RPMI7951 (cell line): ENCODE measurements at regions not wholly inside any gene's neighbourhood (a gene's known extent, or its start where the extent isn't known, plus 50 kb on each side); places are given as distances from the start of the nearest gene placed in this dataset.

Source experiments
- DNase-seq: peaks from one replicate; pipeline ENCODE4 v3.0.0-alpha.2; 2012; ENCODE audit warnings: low read depth

DNA sequence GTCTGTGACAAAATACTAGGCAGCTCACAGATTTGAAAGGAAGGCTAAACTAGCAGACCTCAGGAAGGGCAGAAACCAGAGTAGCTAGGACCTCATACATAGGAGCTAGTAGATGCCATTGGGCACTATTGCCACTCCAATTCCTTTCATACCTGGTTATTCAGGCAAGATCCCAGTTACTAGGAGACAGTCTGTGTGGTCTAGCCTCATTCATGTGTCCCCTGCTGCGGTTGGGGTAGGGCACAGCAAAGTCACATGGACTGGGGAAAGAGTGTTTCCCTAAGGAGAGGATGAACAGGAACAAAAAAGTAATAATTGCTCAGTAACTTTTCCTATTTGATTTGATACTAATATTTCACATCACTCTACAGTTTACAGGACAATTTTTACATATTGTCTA lies 204.6 kb upstream of the HEY2 start:
- no peak for DNase-seq

DNA sequence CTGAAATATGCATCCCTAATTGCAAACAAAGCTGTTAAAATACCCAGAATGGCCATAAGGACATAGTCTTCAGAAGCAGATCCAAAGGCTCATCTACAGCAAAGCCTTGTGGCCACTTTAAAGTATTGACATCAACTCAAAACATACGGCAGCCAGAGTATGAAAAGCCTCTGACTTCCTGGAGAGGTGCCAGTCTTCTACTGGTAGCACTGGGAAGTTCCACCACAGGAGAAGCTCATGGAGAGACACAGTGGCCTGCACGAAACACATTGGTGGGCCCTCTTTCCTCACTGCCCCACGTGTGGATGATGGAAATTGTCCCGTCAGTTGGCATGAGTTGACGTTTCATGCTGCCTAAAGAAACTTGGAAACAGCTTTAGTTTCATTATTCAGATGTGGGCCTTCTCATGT lies 202.6 kb upstream of the HEY2 start:
- DNase-seq = peak; percentile 22

DNA sequence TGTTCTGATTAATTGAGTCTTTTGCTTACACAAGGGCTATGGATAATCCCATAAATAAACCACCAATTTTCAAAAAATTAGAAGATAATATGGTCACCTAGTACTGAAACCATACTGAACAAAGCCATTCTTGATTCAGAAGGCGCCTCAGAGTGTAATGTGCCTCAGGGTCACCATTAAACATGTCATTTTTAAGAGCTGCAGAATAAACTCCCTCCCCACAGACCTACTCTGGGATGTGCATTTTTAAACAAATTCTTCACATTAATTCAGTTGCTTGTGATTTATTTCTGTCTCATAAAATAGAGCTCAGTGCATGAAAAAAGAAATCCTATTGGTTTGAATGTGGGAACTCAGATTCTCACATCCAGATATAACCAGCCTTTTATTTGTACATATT lies 202.1 kb upstream of the HEY2 start:
- no peak for DNase-seq

DNA sequence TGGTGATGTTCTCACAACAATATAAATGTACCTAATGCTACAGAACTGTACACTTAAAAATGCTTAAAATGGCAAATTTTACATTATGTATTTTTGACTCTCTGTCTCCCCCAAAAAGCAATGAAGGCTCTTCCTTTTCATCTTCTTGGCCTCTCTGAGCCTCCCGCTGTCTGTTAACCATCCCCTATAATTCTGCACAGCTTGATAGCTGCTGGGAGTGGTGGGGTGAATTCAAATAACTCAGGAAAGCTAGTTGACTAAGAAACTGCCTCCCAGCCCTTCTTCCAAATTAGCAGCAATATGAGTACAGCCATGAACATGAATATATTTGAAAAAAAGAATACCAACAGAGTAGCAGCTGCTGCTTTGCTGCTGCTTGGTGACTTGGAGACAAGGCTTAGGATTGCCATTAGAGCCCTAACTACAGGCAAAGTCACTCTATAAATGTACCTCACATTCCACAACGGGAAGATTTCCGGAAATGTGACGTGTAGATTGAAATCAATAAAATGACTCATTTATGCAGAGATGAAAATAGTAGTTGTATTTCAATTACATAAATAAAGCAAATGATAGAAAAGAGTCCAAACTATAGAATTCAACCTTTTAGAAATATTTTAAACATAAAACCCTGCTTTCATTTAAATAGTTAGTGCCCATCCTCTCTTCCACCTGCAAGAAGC lies 200.1 kb upstream of the HEY2 start:
- no peak for DNase-seq

DNA sequence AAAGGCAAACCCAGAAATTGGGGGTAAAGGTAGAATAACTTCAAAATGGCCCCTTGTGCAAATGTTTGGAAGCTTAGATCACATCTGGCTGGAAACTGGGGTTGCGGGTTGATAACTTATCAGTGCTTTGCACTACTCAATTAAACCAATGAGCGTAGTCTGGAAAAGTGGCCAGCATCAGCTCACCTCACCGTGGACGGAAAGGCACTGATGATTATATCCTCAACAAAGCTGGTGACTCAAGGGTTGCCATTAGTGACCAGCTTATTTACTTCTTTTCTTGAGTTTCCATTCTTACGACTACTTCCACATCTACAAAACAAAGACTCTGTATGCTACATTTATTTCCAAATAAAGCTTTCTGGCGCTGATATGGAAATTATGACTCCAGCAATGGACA lies 198.5 kb upstream of the HEY2 start:
- DNase-seq = no peak

DNA sequence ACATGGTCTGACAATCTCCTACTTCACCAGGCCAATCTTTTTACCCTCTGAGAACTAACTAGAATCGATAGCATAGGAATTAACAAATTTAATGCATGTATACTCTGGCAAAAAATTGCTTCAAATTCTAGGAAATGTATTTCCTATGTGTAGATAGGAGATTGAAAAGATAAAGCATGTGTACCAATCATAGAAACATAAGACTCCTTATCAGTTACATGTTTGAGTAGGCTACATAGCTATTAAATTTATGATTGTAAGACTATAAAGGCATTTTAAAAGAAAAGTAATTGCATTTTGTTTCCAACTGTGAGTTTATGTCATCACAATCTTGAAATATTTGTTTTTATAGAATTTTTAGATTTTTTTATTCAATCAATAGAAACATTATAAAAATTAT lies 196.6 kb upstream of the HEY2 start:
- DNase-seq = no peak

DNA sequence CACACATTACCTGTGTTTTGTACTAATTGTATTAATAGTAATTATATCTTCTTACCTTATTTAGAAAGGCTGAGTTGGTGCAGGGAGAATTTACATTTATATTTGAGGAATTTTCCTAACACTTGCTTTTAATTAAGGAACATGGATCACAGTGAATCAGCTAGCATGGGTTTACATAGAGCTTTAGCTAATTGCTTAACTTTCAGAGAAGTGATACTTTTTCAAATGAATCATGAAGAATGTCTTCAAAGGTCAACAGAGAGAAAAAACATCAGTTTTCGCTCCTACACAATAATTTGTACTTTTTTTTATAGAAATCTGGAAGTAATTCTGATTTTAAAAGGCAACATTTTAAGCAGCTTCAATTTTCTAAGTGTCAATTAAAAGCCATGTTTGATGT lies 195.0 kb upstream of the HEY2 start:
- no peak for DNase-seq

DNA sequence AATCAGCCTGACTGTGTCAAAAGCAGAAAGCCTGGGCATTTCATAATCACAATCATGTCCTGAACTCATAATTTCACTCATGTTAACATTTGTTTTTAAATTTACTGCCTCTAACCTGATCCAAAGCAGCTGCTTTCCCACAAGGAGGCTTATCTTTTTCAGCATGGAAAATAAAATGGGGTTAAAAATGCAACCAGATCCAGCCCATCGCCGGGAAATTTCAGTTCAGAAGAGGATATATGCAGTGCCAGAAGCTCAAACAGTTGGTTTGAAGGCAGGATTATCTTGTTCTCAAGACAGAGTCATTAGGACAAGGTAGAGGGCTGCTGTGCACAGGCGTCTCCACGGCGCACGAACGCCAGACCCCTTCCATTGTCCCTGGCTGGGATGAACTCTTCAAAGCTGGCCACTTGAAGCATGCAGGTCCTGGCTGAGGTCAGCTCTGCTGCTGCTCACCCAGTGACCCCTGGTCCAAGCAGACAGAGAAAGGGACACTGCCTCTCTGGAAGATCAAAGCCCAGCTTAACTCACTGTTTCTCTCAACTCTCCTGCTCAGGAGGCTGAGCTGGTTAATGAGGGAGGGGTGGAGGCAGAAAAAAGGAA lies 191.1 kb upstream of the HEY2 start:
- DNase-seq = no peak

DNA sequence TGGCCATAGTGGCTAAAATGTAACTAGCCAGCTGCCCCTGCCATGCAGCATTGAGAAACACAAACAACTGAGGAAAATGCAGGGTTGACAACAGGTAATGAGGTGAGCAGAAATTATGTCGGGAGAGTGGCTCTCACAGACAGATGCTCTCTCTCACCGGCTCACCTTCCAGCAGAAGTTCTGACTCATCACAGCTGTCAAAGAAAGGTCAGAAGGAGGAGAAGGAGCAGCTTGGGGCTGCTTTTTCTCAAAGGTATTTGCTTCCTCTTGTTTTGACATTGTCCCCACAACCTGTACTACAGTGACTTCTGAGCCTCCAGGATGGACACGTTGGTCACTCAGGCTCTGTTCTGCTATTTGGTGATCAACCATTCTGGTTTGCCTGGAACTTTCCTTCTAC lies 190.5 kb upstream of the HEY2 start:
- DNase-seq = no peak

DNA sequence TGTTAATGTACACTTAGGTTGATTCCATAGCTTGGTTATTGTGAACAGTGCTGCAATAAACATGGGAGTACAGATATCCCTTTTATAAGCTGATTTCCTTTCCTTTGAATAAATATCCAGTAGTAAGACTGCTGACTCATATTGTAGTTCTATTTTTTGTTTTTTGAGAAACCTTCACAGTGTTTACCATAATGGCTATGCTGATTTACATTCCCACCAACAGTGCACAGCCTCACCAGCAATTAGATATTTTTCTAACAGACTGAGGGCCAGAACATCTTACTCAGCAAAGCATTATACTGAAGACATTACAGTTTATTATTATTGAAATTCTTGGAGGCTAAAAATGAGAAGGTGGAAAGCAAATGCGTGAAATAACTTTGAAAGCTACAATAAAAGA lies 187.3 kb upstream of the HEY2 start:
- no peak for DNase-seq

DNA sequence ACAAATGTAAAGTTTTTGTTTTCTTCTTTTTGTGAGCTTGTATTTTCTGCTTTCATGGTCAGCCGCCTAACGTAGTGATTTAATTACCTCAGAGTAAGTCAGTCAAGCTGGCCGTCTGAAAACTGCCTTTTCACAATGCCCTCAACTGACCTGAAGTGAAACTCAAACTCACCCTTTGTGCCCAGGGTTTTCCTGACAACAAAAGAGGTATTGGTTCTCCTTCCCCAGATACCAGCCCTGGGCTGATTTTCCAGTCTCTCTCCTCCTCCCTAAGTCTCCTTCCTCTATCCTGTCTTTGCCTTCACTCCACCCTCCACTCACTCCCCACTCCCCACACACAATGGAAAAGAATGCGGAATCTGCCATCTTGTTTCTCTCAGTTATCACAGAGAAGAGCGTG lies 184.5 kb upstream of the HEY2 start:
- no peak for DNase-seq

DNA sequence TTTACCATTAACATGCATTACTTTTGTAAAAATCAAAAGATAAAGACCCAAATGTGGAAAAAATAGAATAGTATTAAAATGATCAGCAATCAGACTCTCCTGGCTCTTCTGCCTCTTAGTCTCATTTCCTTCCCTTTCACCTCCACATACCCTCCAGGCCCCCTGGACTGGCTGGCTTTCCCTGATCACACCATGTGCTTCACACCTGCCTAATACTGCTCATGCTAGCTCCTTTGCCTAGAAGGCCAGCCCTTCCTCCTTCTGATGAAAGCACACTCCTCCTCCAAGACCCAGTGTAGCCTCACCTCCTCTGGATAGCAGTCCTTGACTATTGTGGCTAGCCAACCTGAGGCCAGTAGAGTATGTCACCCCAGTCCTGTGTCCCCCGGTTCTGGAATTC lies 182.0 kb upstream of the HEY2 start:
- DNase-seq = no peak

DNA sequence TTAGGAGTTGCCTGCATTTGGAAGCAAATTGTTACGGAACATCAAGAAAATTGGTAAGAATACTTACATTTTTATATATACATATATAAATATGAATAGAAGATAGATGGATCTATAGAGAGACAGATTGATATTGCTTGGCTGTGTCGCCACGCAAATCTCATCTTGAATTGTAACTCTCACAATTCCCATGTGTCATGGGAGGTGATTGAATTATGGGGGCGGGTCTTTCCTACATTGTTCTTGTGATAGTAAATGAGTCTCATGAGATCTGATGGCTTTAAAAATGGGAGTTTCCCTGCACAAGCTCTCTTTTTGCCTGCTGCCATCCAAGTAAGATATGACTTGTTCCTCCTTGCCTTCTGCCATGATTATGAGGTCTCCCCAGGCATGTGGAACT lies 180.8 kb upstream of the HEY2 start:
- no peak for DNase-seq

DNA sequence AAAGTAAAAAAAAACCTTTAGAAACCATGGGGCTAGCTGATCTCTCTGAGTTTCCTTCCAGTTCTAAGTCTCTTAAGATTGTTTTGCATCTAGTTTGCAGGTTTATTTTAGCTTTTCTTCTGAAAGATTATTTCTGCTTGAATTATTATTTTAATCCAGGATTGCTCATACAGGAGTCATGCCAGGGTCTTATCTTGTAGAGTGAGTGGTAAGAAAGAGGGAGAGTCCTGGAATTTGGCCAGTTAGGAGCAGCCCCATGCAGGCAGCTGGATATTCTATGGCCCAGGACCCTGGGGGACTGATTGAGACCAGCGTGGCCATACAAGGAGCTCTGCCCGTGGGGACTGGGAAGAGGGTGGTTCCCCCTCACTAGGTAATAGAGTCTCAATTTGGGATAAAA lies 178.9 kb upstream of the HEY2 start:
- DNase-seq = no peak

DNA sequence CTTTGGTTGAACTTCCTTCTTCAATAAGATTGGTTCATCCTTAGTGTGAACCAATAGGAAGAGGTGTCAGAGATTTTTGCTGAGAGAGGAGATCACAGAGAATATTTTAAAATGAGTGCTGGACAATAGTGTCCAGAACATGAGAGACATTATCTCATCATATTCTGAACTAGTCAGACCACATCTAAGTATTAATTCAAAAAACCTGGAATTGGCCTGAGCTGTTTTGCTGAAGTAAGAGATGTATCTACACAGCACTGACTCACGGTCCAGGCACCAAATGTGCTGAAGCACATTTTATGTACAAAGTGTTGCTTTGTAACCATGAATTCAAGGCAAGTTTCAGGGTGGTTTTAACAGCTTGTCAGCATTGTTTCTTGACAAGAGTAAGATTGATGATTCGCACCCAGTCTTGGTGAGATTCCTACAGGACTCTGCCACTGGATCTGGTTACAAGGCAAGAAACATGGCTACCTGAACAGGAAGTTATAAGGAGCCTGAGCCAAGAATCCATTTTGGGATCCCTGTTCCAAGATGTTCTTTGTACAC lies 178.2 kb upstream of the HEY2 start:
- DNase-seq = no peak

DNA sequence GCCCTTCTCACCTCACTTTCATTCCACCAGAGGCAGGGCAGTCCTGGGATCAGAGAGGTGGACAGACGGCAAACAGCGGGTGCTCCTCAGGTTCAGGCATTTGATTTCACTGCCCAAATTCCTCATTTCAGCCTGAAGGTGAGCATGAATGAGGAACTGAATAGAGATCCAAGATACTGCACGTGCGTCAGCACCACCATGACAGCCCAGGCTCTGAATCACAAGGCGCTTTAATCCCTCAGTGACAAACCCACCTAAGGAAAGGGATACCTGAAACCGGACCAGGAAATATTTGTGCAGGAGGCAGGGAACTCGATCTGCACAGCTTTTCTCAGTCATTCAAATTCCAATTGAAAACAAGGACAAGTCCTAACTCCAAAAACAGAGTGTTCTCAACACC lies 174.8 kb upstream of the HEY2 start:
- no peak for DNase-seq

DNA sequence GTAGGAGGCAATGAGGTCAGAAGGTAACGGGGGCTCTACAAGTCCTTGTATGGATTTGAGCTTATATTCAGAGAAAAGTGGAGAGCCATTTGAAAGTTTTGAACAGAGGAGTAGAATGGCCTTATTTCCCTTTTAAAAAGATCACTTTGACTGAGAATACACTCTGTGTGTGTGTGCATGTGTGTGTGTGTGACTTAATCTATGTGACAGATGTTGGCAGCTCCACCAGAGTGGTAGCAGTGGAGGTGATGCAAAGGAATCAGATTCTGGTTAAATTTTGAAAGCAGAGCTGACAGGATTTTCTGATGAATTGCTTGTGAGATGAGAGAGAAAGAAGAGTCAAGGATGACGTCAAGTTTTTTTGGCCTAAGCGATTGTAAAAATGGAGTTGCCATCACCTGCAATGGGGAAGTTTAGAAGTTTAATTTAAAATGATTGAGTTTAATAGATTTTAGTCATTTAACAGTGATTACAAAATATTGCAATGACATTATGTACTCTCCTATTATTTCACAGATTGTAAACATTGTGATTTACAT lies 172.2 kb upstream of the HEY2 start:
- no peak for DNase-seq

DNA sequence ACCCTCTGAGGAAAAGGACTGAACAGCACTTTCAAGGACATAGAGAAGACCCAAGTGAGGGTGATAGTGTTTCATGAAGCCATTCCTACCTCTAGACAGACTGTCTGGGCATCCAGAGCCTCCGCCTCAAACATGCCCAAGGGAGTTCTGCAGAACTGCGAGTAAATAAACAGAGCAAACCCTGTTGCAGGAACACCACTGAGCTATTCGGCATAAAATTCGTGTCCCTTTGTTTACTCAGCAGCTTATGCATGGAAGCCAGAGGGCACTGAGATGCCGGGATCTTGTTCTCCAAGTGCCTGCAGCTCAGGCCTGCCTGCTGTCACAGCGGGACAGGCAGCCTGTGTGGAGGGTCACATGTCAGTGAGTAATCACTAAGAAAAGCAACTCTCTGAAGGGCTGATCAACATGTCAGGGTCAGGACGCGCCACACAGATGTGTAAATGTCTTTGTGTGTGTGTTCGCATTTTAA lies 164.9 kb upstream of the HEY2 start:
- peak; percentile 35 for DNase-seq

DNA sequence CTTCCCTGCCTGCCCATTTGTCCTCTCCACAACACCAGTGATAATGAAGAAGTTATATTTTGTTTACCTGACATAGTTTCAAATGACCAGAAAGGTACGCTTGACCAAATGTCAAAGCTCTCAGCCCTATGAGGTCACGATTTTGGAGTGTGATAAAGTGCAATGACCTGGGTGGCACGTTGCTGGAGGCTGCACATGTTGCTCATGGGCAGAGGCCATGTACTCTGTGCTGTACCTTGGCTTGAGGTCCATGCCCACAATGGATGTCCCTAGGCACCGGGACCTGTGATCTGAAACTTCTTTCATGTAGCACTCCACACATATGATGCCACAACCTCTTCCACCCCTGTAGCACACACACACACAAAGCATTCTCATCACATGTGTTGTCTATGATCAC lies 164.0 kb upstream of the HEY2 start:
- no peak for DNase-seq

DNA sequence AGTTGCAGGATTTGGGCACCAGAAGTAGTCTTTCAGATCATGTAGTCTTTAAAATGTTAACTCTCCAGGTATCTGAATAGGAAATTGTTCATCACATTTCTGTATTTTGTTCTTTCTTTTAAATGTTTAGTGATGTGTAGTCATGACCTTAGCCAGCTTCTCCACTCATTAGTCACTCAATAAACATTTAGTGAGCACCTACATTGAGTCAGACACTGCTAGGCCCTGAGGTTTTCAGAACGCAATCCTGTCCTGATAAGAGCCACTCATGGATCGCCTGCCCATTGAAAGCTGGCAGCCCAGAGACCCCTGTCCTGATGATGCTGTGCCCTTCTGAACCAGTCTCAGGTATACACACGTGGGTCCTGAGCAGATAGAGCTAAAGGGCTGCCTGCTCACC lies 163.4 kb upstream of the HEY2 start:
- DNase-seq = no peak

DNA sequence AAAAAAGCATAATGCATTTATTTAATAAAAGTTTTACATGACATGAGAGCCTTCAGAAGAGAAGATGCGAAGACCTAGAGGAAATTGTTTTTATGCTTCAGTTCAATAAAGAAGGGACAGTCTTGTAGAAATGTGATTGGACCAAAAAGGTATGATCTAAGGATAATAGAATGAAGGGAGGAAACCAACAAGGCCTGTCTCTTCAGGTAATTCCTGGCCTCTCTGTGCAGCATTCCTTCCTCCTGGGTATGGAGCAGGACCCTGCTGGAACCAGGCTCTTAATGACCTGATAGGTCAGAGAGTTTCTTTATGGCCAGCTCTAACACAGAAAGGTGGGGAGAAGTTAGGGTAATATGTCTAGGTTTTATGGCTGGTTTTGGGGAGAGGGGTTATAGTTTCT lies 162.8 kb upstream of the HEY2 start:
- no peak for DNase-seq

DNA sequence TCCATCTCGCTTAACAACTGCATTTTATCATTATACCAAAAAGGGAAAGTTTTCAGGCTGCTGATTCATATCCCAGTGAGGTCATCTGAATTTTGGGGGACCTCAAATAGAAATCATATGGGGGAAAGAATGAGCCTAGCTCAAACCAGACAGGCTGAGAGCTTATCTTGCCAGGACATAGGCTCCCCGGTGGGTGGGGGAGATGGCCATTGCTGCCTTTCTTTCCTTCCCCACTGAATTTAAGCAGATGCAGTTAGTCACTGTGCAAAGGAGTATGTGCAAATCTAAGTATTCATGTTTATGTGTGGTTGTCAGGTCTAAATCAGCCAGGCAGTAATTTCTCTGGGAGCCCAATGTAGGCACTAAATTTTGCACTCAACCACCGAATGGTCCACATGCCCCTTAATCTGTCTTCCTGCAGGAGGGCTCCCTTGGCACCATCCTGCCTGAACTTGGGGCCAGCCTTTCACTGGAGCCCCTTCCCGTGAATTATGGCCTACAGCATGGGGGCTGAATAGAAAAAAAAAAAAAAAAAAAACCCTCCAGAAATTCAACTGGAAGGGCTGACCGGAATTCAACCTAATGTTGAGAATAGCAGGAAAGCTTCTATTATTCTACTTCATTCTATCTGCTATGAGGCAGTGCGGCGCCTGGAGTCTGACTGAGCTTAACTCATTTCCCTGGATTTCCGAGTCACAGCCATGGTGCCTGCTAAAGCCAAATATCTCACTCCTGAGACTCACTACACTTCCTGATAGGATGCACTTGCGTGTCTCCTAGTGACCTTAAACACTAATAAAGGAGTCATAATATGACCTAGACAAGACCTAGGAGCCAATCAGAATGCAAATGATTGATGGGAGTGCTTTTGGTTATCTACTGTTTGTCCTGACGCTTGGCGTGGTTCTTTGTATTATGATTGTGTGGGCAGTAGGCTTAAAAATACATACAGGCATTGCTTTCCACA lies 161.5 kb upstream of the HEY2 start:
- DNase-seq = no peak
